ENCODE measurements at regions not wholly inside any gene's neighbourhood (a gene's known extent, or its start where the extent isn't known, plus 50 kb on each side); places are given as distances from the start of the nearest gene placed in this dataset.

DNA sequence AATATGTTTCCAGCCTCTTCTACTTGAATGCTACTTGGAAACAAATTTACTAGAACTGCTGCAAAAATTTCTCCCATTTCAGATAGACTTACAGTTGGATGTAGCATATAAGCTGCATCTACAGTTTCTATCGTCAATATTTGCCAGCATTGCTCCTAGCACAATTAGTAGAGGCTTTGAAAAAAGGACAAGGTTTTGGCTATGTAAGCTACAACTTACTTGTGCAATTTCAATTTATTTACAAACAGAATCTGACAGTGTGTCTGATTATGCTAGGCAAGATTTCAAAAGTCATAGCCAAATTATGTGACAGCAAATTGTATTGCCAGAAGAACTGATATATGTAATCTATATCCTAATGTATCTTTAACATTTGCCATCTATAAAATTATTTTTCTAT, 628.4 kb upstream of the FAM174A start:
- TF ChIP-seq, protein P1, sequence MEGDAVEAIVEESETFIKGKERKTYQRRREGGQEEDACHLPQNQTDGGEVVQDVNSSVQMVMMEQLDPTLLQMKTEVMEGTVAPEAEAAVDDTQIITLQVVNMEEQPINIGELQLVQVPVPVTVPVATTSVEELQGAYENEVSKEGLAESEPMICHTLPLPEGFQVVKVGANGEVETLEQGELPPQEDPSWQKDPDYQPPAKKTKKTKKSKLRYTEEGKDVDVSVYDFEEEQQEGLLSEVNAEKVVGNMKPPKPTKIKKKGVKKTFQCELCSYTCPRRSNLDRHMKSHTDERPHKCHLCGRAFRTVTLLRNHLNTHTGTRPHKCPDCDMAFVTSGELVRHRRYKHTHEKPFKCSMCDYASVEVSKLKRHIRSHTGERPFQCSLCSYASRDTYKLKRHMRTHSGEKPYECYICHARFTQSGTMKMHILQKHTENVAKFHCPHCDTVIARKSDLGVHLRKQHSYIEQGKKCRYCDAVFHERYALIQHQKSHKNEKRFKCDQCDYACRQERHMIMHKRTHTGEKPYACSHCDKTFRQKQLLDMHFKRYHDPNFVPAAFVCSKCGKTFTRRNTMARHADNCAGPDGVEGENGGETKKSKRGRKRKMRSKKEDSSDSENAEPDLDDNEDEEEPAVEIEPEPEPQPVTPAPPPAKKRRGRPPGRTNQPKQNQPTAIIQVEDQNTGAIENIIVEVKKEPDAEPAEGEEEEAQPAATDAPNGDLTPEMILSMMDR (IDR thresholded peaks at IDR 0.05), result no peak

DNA sequence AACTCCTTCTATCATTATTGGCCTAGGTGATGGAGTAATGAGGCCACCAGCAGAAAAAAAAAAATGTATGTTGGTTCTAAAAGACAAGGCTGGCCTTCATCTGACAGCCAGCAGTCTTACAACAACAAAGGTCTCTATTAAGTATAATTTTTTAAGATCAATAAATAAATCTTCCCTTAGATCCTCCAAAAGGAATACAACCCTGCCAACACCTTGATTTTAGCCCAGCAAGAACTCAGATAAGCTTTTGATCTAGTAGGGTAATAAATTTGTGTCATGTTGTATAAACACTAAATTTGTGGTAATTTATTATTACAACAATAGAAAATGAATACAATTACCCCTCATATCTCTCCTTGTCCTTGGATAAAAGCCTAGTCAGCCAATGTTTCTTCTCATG, 633.2 kb upstream of the FAM174A start:
- TF ChIP-seq, protein P1 (IDR thresholded peaks at IDR 0.05), result no peak

DNA sequence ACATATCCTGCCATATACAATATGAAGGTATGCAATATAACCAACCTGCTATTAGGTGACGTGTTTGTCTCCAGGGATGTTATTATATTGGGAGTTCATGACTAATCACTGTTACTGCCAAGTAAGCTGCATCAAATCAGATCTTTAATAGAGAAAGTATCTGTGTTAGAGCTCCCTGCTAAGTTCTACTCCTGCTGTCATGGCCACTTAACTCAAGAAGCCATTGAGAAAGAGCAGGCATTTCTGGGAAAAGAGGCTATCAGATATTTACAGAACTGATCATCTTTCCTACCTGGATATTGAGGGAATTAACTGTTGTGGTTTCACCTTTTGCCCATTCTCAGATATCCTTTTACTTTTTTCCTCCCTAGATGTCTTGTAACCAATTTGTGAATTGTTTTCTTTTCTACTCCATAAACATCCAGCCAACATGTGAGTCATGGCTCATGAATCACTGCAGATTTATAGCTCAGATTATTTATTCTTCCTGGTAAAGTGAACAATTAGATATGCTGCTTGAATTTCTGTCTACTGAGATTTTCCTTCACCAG, 634.8 kb upstream of the FAM174A start:
- TF ChIP-seq, protein P1 (IDR thresholded peaks at IDR 0.05), result no peak

DNA sequence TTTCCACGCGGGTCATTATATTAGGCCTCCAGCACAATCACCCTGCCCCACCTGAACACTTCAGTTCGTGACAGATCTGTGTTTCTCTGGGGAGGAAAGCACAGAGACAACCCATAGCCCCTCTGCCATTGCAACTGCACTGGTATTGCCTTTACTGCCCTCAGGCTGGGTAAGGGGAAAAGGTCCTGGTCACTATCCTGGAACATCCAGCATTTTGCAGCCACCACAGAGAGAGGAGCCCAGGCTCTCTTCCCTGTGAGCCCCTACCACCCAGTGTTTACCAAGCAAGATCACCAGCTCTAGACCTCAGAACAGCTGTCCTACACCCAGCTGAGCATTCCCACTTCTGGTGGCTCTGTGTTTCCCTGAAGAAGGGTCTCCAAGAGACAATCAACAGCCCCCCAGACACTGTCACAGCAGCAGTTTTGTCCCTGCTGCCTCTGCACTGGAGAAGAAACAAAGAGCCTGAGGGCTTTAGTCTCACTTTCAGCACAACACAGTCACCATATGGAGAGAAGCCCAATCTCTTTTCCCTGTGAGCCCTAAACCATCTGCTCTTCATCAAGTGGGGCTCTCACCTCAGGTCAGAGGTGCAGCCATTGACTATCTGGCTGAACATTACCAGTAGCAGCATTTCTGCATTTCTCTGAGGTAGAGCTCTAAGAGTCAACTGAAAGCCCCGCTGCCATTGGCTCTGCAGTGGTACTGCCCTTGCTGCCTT, 655.2 kb upstream of the FAM174A start:
- TF ChIP-seq, protein P1 (IDR thresholded peaks at IDR 0.05), result no peak

DNA sequence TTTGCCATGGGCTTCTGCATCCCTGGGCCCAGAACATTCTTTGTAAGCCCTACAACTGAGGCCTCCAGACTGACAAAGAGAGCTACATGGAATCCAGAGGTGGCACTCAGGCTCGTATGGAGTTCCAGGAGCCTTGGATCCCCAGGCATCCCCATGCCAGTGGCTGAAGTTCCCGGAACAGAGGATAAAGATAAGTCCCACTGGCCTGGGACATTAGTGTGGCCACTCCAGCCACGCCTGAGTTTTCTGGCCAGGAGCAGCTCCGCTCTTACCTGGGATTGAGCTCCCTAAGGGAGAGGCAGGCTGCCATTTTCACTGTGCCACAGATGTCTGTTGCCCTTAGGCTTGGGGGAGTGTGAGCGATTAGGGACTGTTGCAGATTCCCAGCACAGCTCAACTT, 656.3 kb upstream of the FAM174A start:
- TF ChIP-seq, protein P1 (IDR thresholded peaks at IDR 0.05), result no peak

DNA sequence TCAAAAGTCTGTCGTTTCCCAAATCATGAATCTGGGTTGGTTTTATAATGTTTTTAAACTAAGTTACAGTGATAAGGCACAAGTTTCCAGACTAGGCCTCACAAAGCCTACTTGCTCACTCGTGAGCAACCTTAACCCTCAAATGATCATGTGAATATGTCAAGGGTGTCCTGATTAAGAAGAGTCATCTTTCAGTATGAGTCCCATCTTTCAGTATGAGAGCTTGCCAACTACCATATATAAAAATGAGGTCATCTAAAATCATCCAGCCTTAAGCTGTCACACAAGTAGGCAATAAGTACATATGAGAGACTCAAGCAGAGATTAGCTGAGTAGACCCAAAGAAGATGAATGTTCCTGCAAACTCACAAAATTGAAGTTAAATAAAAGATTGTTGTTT, 668.4 kb upstream of the FAM174A start:
- TF ChIP-seq, protein P1 (IDR thresholded peaks at IDR 0.05), result no peak

DNA sequence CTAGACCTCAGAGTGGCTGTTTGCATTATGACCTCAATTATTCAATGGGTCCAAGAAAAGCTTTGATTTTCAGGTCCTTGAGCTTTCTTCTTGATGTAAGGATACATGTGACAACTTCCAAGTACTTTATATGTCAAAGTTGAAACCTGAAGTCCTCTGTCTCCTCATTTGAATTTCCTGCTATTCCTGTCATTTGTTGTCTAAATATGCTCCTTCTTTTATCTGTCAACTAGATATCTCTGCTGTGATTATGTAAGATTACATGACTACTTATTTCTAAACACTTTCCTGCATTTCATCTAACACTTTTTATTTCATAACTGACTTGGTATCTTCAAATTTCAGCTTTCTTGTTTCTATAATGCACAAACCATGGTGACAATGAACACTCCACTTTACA, 670.0 kb upstream of the FAM174A start:
- TF ChIP-seq, protein P1 (IDR thresholded peaks at IDR 0.05), result no peak
